Muscle layer of duodenum (tissue), 2 donors: ENCODE measurements at regions not wholly inside any gene's neighbourhood (a gene's known extent, or its start where the extent isn't known, plus 50 kb on each side); places are given as distances from the start of the nearest gene placed in this dataset.

Experiments used
- H3K27ac ChIP-seq: one replicate; pipeline ENCODE4 v1.7.0; 2013; ENCODE audit warnings: mild to moderate bottlenecking, low read length
- H3K27me3 ChIP-seq: one replicate; pipeline ENCODE4 v1.7.0; 2013; ENCODE audit warnings: low read depth, mild to moderate bottlenecking, control low read depth, low read length
- H3K36me3 ChIP-seq, 2 donors: one replicate each; pipeline ENCODE4 v1.7.0; 2013; ENCODE audit warnings: low read length in 2 of 2, control low read depth in 1 of 2, mild to moderate bottlenecking in 1 of 2; ENCODE audit not compliant: insufficient read depth in 2 of 2, control insufficient read depth in 1 of 2
- H3K4me1 ChIP-seq, 2 donors: one replicate each; pipeline ENCODE4 v1.7.0; 2013; ENCODE audit warnings: low read length in 2 of 2, mild to moderate bottlenecking in 2 of 2, control low read depth in 1 of 2, moderate library complexity in 1 of 2; ENCODE audit not compliant: insufficient read depth in 2 of 2, control insufficient read depth in 1 of 2
- H3K4me3 ChIP-seq, 2 donors: one replicate each; pipeline ENCODE4 v1.7.0; 2013; ENCODE audit warnings: low read length in 2 of 2, low read depth in 1 of 2, mild to moderate bottlenecking in 1 of 2
- H3K9me3 ChIP-seq, 2 donors: one replicate each; pipeline ENCODE4 v1.7.0; 2013; ENCODE audit warnings: low read length in 2 of 2, control low read depth in 1 of 2, mild to moderate bottlenecking in 1 of 2; ENCODE audit not compliant: control insufficient read depth in 1 of 2
- donor health status: healthy.

GRCh38 chr3:24853685-24854490 lies 359.2 kb upstream of the THRB start:
- H3K9me3 ChIP-seq: no peaks in the 10 kb centered on the region
- H3K4me3 ChIP-seq: no peak overlapping the region
- no peaks in the 10 kb centered on the region for H3K27me3 ChIP-seq
- H3K36me3 ChIP-seq: no peaks in the 10 kb centered on the region
- no peaks in the 10 kb centered on the region for H3K4me1 ChIP-seq
- H3K27ac ChIP-seq: no peak overlapping the region

GRCh38 chr3:24854748-24855147 lies 360.1 kb upstream of the THRB start:
- Histone ChIP-seq H3K27ac (no peak overlapping the region), H3K36me3 (no peaks in the 10 kb centered on the region), H3K9me3 (no peaks in the 10 kb centered on the region), H3K4me1 (no peaks in the 10 kb centered on the region), H3K27me3 (no peaks in the 10 kb centered on the region), H3K4me3 (no peak overlapping the region)

GRCh38 chr3:24857945-24858344 lies 363.3 kb upstream of the THRB start:
- Histone ChIP-seq H3K27me3 (no peaks in the 10 kb centered on the region), H3K9me3 (no peaks in the 10 kb centered on the region), H3K4me1 (no peaks in the 10 kb centered on the region), H3K36me3 (no peaks in the 10 kb centered on the region), H3K27ac (no peak overlapping the region), H3K4me3 (no peak overlapping the region)

GRCh38 chr3:24863215-24863614 lies 368.6 kb upstream of the THRB start:
- no peaks in the 10 kb centered on the region for H3K4me1 ChIP-seq

GRCh38 chr3:24867783-24868182 lies 373.1 kb upstream of the THRB start:
- H3K27ac ChIP-seq: no peak overlapping the region
- H3K4me1 ChIP-seq: no peaks in the 10 kb centered on the region
- no peaks in the 10 kb centered on the region for H3K36me3 ChIP-seq
- no peak overlapping the region for H3K4me3 ChIP-seq
- no peaks in the 10 kb centered on the region for H3K9me3 ChIP-seq
- no peaks in the 10 kb centered on the region for H3K27me3 ChIP-seq

More at GRCh38 chr3:24863215-24863614, 368.6 kb upstream of the THRB start:
- Histone ChIP-seq H3K36me3 (no peaks in the 10 kb centered on the region), H3K4me3 (no peak overlapping the region), H3K9me3 (no peaks in the 10 kb centered on the region), H3K27ac (no peak overlapping the region), H3K27me3 (no peaks in the 10 kb centered on the region)

GRCh38 chr3:24881239-24881638 lies 386.6 kb upstream of the THRB start:
- Histone ChIP-seq H3K4me1 (no peaks in the 10 kb centered on the region), H3K27ac (no peak overlapping the region), H3K36me3 (no peaks in the 10 kb centered on the region), H3K9me3 (no peaks in the 10 kb centered on the region), H3K27me3 (no peaks in the 10 kb centered on the region), H3K4me3 (no peak overlapping the region)

DNA sequence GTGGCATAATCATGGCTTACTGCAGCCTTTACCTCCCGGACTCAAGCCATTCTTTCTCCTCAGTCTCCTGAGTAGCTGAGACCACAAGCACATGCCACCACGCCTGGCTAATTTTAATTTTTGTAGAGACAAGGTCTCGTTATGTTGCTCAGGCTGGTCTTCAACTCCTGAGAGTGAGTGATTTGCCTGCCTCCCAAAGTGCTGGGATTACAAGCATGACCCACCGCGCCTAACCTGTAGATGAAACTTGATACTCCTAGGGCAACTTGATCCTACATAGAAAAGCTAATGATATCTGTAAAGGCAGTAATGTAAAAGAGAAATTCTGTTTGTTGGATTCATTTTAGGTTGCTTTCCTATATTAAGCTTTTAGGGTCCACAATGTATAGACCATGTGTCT lies 391.9 kb upstream of the THRB start:
- no peaks in the 10 kb centered on the region for H3K9me3 ChIP-seq
- H3K4me1 ChIP-seq: no peaks in the 10 kb centered on the region
- no peak overlapping the region for H3K4me3 ChIP-seq
- H3K36me3 ChIP-seq: no peaks in the 10 kb centered on the region
- no peaks in the 10 kb centered on the region for H3K27me3 ChIP-seq
- no peak overlapping the region for H3K27ac ChIP-seq

DNA sequence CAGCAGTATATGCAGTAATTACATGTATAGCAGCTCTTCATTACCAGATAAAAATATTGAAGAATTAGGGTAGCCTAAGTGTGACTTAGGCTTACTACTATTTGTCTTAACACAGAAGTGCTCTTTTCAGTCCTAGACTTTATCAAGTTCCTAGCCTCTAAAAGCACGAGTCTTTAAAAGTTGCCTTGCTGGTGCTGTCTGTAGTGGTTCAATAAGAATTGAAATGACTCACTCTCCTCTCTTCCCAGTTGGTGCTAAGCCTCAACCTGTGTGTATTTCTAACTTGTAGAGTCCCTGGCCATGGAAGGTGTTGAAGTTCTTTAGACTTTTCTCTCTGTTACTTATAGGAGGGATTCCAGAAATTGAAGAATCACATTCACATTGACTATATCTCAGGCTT lies 395.4 kb upstream of the THRB start:
- H3K9me3 ChIP-seq: no peaks in the 10 kb centered on the region
- H3K27me3 ChIP-seq: no peaks in the 10 kb centered on the region
- no peaks in the 10 kb centered on the region for H3K36me3 ChIP-seq
- no peak overlapping the region for H3K27ac ChIP-seq
- no peak overlapping the region for H3K4me3 ChIP-seq
- no peaks in the 10 kb centered on the region for H3K4me1 ChIP-seq

GRCh38 chr3:24899373-24899772 lies 404.7 kb upstream of the THRB start:
- no peaks in the 10 kb centered on the region for H3K9me3 ChIP-seq
- H3K36me3 ChIP-seq: no peaks in the 10 kb centered on the region

GRCh38 chr3:24899901-24900603 lies 405.4 kb upstream of the THRB start:
- Histone ChIP-seq H3K9me3 (peaks cover 0 to 3% of the 10 kb centered on the region in 2 donors), H3K4me1 (no peaks in the 10 kb centered on the region), H3K36me3 (no peaks in the 10 kb centered on the region), H3K4me3 (no peak overlapping the region), H3K27me3 (no peaks in the 10 kb centered on the region), H3K27ac (no peak overlapping the region)

More at GRCh38 chr3:24899373-24899772, 404.7 kb upstream of the THRB start:
- Histone ChIP-seq H3K27me3 (no peaks in the 10 kb centered on the region), H3K4me3 (no peak overlapping the region), H3K4me1 (no peaks in the 10 kb centered on the region), H3K27ac (no peak overlapping the region)

DNA sequence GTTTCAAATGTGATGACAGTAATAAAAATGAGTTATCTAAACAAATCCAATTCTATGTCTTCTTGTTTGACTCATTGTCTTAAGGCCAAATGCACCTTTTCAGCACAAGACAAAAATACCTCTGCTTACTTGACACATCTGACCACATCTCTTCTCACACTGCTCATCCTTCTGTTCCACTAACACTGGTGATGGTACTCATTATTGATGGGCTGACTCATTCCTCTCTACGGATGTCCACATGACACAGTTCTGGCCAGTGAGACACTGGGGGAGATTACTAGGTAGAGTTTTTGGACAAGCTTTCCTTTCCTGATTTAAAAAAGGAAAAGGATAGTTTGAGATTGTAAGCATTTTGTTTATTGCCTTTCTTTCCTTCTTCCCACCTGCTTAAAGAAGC lies 410.6 kb upstream of the THRB start:
- H3K9me3 ChIP-seq: peaks cover 0 to 3% of the 10 kb centered on the region in 2 donors
- H3K4me3 ChIP-seq: no peak overlapping the region
- H3K27ac ChIP-seq: no peak overlapping the region
- no peaks in the 10 kb centered on the region for H3K27me3 ChIP-seq
- H3K4me1 ChIP-seq: no peaks in the 10 kb centered on the region
- no peaks in the 10 kb centered on the region for H3K36me3 ChIP-seq
